ENCODE measurements at regions not wholly inside any gene's neighbourhood (a gene's known extent, or its start where the extent isn't known, plus 50 kb on each side); places are given as distances from the start of the nearest gene placed in this dataset.

DNA sequence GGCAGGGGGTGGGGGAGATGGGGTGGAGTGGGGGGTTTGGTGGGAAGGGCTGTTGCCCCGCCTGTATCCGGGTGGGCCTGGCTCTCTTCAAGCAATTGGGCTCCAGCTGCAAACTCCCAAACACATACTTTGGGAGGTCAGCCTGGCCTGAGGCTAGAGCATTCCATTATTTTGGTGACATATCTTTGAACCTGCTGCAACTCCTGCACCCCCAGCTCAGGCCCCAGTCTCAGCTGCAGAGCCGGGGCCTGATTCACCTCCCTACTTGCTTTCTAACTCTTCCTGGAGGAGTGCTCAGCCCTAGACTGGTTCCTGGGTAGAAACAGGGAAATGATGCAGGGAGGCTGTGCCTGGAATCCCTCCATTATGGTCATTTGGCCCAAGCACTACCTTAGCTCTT, 140.8 kb upstream of the PRR23C start:
- TF ChIP-seq, protein P1, sequence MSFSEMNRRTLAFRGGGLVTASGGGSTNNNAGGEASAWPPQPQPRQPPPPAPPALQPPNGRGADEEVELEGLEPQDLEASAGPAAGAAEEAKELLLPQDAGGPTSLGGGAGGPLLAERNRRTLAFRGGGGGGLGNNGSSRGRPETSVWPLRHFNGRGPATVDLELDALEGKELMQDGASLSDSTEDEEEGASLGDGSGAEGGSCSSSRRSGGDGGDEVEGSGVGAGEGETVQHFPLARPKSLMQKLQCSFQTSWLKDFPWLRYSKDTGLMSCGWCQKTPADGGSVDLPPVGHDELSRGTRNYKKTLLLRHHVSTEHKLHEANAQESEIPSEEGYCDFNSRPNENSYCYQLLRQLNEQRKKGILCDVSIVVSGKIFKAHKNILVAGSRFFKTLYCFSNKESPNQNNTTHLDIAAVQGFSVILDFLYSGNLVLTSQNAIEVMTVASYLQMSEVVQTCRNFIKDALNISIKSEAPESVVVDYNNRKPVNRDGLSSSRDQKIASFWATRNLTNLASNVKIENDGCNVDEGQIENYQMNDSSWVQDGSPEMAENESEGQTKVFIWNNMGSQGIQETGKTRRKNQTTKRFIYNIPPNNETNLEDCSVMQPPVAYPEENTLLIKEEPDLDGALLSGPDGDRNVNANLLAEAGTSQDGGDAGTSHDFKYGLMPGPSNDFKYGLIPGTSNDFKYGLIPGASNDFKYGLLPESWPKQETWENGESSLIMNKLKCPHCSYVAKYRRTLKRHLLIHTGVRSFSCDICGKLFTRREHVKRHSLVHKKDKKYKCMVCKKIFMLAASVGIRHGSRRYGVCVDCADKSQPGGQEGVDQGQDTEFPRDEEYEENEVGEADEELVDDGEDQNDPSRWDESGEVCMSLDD (tag by site-specific recombination; IDR thresholded peaks at IDR 0.05): no peak
- TF ChIP-seq ZNF24 (tag by site-specific recombination; IDR thresholded peaks at IDR 0.05): no peak
- TF ChIP-seq, protein P2, sequence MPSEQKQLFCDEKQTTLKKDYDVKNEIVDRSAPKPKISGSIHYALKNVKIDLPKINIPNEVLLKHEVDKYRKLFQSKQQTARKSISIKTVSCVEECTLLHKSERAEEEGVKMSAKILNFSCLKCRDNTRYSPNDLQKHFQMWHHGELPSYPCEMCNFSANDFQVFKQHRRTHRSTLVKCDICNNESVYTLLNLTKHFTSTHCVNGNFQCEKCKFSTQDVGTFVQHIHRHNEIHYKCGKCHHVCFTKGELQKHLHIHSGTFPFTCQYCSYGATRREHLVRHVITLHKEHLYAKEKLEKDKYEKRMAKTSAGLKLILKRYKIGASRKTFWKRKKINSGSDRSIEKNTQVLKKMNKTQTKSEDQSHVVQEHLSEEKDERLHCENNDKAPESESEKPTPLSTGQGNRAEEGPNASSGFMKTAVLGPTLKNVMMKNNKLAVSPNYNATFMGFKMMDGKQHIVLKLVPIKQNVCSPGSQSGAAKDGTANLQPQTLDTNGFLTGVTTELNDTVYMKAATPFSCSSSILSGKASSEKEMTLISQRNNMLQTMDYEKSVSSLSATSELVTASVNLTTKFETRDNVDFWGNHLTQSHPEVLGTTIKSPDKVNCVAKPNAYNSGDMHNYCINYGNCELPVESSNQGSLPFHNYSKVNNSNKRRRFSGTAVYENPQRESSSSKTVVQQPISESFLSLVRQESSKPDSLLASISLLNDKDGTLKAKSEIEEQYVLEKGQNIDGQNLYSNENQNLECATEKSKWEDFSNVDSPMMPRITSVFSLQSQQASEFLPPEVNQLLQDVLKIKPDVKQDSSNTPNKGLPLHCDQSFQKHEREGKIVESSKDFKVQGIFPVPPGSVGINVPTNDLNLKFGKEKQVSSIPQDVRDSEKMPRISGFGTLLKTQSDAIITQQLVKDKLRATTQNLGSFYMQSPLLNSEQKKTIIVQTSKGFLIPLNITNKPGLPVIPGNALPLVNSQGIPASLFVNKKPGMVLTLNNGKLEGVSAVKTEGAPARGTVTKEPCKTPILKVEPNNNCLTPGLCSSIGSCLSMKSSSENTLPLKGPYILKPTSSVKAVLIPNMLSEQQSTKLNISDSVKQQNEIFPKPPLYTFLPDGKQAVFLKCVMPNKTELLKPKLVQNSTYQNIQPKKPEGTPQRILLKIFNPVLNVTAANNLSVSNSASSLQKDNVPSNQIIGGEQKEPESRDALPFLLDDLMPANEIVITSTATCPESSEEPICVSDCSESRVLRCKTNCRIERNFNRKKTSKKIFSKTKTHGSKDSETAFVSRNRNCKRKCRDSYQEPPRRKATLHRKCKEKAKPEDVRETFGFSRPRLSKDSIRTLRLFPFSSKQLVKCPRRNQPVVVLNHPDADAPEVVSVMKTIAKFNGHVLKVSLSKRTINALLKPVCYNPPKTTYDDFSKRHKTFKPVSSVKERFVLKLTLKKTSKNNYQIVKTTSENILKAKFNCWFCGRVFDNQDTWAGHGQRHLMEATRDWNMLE (tag by site-specific recombination; conservative IDR thresholded peaks at IDR 0.05; ENCODE audit: low read depth): no peak
- TF ChIP-seq, protein P3, sequence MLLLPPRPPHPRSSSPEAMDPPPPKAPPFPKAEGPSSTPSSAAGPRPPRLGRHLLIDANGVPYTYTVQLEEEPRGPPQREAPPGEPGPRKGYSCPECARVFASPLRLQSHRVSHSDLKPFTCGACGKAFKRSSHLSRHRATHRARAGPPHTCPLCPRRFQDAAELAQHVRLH (tag by site-specific recombination; IDR thresholded peaks at IDR 0.05): no peak
- no peak for TF ChIP-seq ZSCAN16 (tag by site-specific recombination; IDR thresholded peaks at IDR 0.05)
- TF ChIP-seq ZNF274 (IDR thresholded peaks at IDR 0.05; ENCODE audit: low read length): no peak
- TF ChIP-seq ZNF274 (tag by site-specific recombination; IDR thresholded peaks at IDR 0.05; ENCODE audit: borderline replicate concordance): no peak
- no peaks in the 10 kb centered on the region for H3K36me3 ChIP-seq (ENCODE audit: control insufficient read depth in 2 of 2, insufficient read depth in 1 of 2, low read length in 2 of 2)
- H3K9me3 ChIP-seq (ENCODE audit: control insufficient read depth, insufficient read depth, low read depth, low read length): no peaks in the 10 kb centered on the region
- ChIA-PET CTCF (no interaction called here), POLR2A (no interaction called here)
- no peaks in the 10 kb centered on the region for H3K4me1 ChIP-seq (ENCODE audit: control insufficient read depth, insufficient read depth, low read length)
- H3K4me3 ChIP-seq (ENCODE audit: low read depth, low read length): no peak overlapping the region
- H3K27ac ChIP-seq (ENCODE audit: extremely low read depth, low read depth, low read length): no peak overlapping the region

DNA sequence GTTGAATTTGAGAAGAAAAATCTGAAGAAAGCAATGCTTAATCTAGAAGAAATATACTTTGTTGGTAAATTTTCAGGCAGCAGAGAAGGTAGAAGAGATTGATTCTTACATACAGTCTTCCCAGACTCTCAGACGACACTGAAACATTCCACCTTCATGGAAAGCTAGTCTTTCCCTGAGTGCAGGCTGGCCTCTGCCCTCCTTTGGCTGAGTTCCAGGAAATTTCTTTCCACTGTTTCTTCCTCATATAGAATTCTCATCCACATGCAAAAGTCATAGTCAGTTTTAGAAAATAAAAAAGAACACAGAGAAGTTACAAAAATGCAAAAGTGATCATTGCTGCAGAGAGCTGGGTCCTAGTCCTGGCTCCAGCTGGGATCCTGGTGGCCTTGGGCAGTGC, 142.5 kb upstream of the PRR23C start:
- Histone ChIP-seq H3K9me3 (ENCODE audit: control insufficient read depth, insufficient read depth, low read depth, low read length) (no peaks in the 10 kb centered on the region), H3K4me3 (ENCODE audit: low read depth, low read length) (no peak overlapping the region), H3K27ac (ENCODE audit: extremely low read depth, low read depth, low read length) (no peak overlapping the region), H3K4me1 (ENCODE audit: control insufficient read depth, insufficient read depth, low read length) (no peaks in the 10 kb centered on the region), H3K36me3 (ENCODE audit: control insufficient read depth in 2 of 2, insufficient read depth in 1 of 2, low read length in 2 of 2) (no peaks in the 10 kb centered on the region)
- TF ChIP-seq, protein P4, sequence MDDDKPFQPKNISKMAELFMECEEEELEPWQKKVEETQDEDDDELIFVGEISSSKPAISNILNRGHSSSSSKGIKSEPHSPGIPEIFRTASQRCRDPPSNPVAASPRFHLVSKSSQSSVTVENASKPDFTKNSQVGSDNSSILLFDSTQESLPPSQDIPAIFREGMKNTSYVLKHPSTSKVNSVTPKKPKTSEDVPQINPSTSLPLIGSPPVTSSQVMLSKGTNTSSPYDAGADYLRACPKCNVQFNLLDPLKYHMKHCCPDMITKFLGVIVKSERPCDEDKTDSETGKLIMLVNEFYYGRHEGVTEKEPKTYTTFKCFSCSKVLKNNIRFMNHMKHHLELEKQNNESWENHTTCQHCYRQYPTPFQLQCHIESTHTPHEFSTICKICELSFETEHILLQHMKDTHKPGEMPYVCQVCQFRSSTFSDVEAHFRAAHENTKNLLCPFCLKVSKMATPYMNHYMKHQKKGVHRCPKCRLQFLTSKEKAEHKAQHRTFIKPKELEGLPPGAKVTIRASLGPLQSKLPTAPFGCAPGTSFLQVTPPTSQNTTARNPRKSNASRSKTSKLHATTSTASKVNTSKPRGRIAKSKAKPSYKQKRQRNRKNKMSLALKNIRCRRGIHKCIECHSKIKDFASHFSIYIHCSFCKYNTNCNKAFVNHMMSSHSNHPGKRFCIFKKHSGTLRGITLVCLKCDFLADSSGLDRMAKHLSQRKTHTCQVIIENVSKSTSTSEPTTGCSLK (tag by site-specific recombination; IDR thresholded peaks at IDR 0.05): no peak
- TF ChIP-seq ZNF169 (tag by site-specific recombination; IDR thresholded peaks at IDR 0.05) (no peak), ZNF626 (tag by site-specific recombination; IDR thresholded peaks at IDR 0.05) (no peak), ZNF548 (tag by site-specific recombination; IDR thresholded peaks at IDR 0.05) (no peak), ZNF623 (tag by site-specific recombination; IDR thresholded peaks at IDR 0.05) (no peak), ZNF174 (tag by site-specific recombination; IDR thresholded peaks at IDR 0.05) (no peak), HOXA7 (CRISPR knock-in tag; IDR thresholded peaks at IDR 0.05; ENCODE audit: borderline replicate concordance) (no peak), ZNF561 (tag by site-specific recombination; IDR thresholded peaks at IDR 0.05; ENCODE audit: borderline replicate concordance) (no peak), ZNF664 (tag by site-specific recombination; IDR thresholded peaks at IDR 0.05) (no peak), RBAK (tag by site-specific recombination; IDR thresholded peaks at IDR 0.05) (no peak), ZNF416 (tag by site-specific recombination; IDR thresholded peaks at IDR 0.05) (no peak), ZXDB (tag by site-specific recombination; IDR thresholded peaks at IDR 0.05) (no peak), ZNF202 (tag by site-specific recombination; IDR thresholded peaks at IDR 0.05; ENCODE audit: borderline replicate concordance) (no peak), ZNF76 (tag by site-specific recombination; IDR thresholded peaks at IDR 0.05; ENCODE audit: borderline replicate concordance, low read depth) (no peak), ZNF768 (tag by site-specific recombination; IDR thresholded peaks at IDR 0.05) (no peak), SETDB1 (IDR thresholded peaks at IDR 0.05; ENCODE audit: insufficient read length, low read length) (no peak), SP3 (tag by site-specific recombination; IDR thresholded peaks at IDR 0.05) (no peak)
- TF ChIP-seq, protein P5, sequence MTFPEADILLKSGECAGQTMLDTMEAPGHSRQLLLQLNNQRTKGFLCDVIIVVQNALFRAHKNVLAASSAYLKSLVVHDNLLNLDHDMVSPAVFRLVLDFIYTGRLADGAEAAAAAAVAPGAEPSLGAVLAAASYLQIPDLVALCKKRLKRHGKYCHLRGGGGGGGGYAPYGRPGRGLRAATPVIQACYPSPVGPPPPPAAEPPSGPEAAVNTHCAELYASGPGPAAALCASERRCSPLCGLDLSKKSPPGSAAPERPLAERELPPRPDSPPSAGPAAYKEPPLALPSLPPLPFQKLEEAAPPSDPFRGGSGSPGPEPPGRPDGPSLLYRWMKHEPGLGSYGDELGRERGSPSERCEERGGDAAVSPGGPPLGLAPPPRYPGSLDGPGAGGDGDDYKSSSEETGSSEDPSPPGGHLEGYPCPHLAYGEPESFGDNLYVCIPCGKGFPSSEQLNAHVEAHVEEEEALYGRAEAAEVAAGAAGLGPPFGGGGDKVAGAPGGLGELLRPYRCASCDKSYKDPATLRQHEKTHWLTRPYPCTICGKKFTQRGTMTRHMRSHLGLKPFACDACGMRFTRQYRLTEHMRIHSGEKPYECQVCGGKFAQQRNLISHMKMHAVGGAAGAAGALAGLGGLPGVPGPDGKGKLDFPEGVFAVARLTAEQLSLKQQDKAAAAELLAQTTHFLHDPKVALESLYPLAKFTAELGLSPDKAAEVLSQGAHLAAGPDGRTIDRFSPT (tag by site-specific recombination; IDR thresholded peaks at IDR 0.05): no peak
- CTCF ChIA-PET: interaction anchor here (1.6 kb wide), 1 partner anchor 25 kb away, joined by 3 read pairs; no protein-coding TSS in a partner anchor
- POLR2A ChIA-PET: no interaction called here
